H9 (cell line): ENCODE measurements at regions not wholly inside any gene's neighbourhood (a gene's known extent, or its start where the extent isn't known, plus 50 kb on each side); places are given as distances from the start of the nearest gene placed in this dataset.

Experiments
- DNase-seq: peaks from one replicate; pipeline ENCODE4 v3.0.0-alpha.2; 2017
- H2AFZ ChIP-seq: one replicate; pipeline ENCODE4 v1.6.1; 2013; ENCODE audit warnings: mild to moderate bottlenecking, low read length, control low read depth, moderate library complexity
- H2AK5ac ChIP-seq: 2 replicates; pipeline ENCODE4 v1.6.1; 2013; ENCODE audit warnings: low read length, control low read depth, mixed read lengths; ENCODE audit not compliant: insufficient read length
- H2BK120ac ChIP-seq: one replicate; pipeline ENCODE4 v1.6.1; 2013; ENCODE audit warnings: low read depth, mild to moderate bottlenecking, low read length, control low read depth, inconsistent platforms; ENCODE audit not compliant: poor library complexity, severe bottlenecking
- H2BK12ac ChIP-seq: 2 replicates; pipeline ENCODE4 v1.6.1; 2013; ENCODE audit warnings: low read length, control low read depth, mixed read lengths, low read depth; ENCODE audit not compliant: insufficient read length
- H2BK15ac ChIP-seq: 2 replicates; pipeline ENCODE4 v1.6.1; 2013; ENCODE audit warnings: low read depth, low read length, control low read depth
- H2BK20ac ChIP-seq: one replicate; pipeline ENCODE4 v1.6.1; 2013; ENCODE audit warnings: low read depth, mild to moderate bottlenecking, low read length, control low read depth, inconsistent platforms; ENCODE audit not compliant: poor library complexity, severe bottlenecking
- H2BK5ac ChIP-seq: 2 replicates; pipeline ENCODE4 v1.6.1; 2013; ENCODE audit warnings: low read length, control low read depth, mixed read lengths; ENCODE audit not compliant: insufficient read length
- H3K14ac ChIP-seq: 2 replicates; pipeline ENCODE4 v1.6.1; 2013; ENCODE audit warnings: low read length, control low read depth; ENCODE audit not compliant: insufficient read depth
- H3K18ac ChIP-seq: 2 replicates; pipeline ENCODE4 v1.6.1; 2013; ENCODE audit warnings: low read depth, mild to moderate bottlenecking, mixed read lengths, low read length, control low read depth; ENCODE audit not compliant: insufficient read length
- H3K23ac ChIP-seq: 2 replicates; pipeline ENCODE4 v1.6.1; 2013; ENCODE audit warnings: low read length, control low read depth, mixed read lengths, low read depth; ENCODE audit not compliant: insufficient read length
- H3K23me2 ChIP-seq: 2 replicates; pipeline ENCODE4 v1.6.1; 2013; ENCODE audit warnings: low read depth, mild to moderate bottlenecking, mixed read lengths, low read length, control low read depth; ENCODE audit not compliant: insufficient read length, poor library complexity, severe bottlenecking
- H3K27ac ChIP-seq: 2 replicates; pipeline ENCODE4 v1.5.1; 2013; ENCODE audit warnings: low read length, control low read depth, mixed read lengths, low read depth; ENCODE audit not compliant: insufficient read length
- H3K27me3 ChIP-seq: 2 replicates; pipeline ENCODE4 v1.6.1; 2013; ENCODE audit warnings: low read length, control low read depth, inconsistent platforms; ENCODE audit not compliant: insufficient read depth
- H3K4ac ChIP-seq: 2 replicates; pipeline ENCODE4 v1.6.1; 2013; ENCODE audit warnings: low read depth, mild to moderate bottlenecking, control low read depth, inconsistent platforms, low read length, moderate library complexity
- H3K4me1 ChIP-seq: 2 replicates; pipeline ENCODE4 v1.6.1; 2013; ENCODE audit warnings: low read length, control low read depth, inconsistent platforms; ENCODE audit not compliant: insufficient read depth
- H3K4me2 ChIP-seq: 2 replicates; pipeline ENCODE4 v1.6.1; 2013; ENCODE audit warnings: low read length, control low read depth, mixed read lengths; ENCODE audit not compliant: insufficient read length, insufficient read depth
- H3K56ac ChIP-seq: 2 replicates; pipeline ENCODE4 v1.6.1; 2013; ENCODE audit warnings: low read depth, mild to moderate bottlenecking, mixed read lengths, low read length, control low read depth; ENCODE audit not compliant: insufficient read length
- H3K79me1 ChIP-seq: 2 replicates; pipeline ENCODE4 v1.6.1; 2013; ENCODE audit warnings: low read depth, mild to moderate bottlenecking, moderate library complexity, low read length, control low read depth, inconsistent platforms; ENCODE audit not compliant: insufficient read depth, poor library complexity, severe bottlenecking
- H3K79me2 ChIP-seq: 2 replicates; pipeline ENCODE4 v1.6.1; 2013; ENCODE audit warnings: low read length, control low read depth, inconsistent platforms; ENCODE audit not compliant: insufficient read depth
- H3K9ac ChIP-seq: 2 replicates; pipeline ENCODE4 v1.6.1; 2013; ENCODE audit warnings: low read length, control low read depth, mixed read lengths; ENCODE audit not compliant: insufficient read length; ENCODE audit errors: extremely low read depth
- H3K9me3 ChIP-seq: one replicate; pipeline ENCODE4 v1.6.1; 2013; ENCODE audit warnings: low read depth, low read length, inconsistent platforms; ENCODE audit not compliant: control insufficient read depth
- H3T11ph ChIP-seq: one replicate; pipeline ENCODE4 v1.6.1; 2013; ENCODE audit warnings: mild to moderate bottlenecking, low read length, control low read depth, inconsistent platforms
- H4K20me1 ChIP-seq: one replicate; pipeline ENCODE4 v1.6.1; 2013; ENCODE audit not compliant: control insufficient read depth, insufficient read length, insufficient read depth
- H4K5ac ChIP-seq: 2 replicates; pipeline ENCODE4 v1.6.1; 2013; ENCODE audit warnings: low read depth, mild to moderate bottlenecking, mixed read lengths, low read length, control low read depth; ENCODE audit not compliant: insufficient read length
- H4K8ac ChIP-seq: replicated peaks from 2 replicates; pipeline ENCODE4 v1.6.1; 2013; ENCODE audit warnings: low read length, control low read depth, mixed read lengths, low read depth; ENCODE audit not compliant: insufficient read length
- H4K91ac ChIP-seq: 2 replicates; pipeline ENCODE4 v1.6.1; 2013; ENCODE audit warnings: low read depth, mild to moderate bottlenecking, moderate library complexity, mixed read lengths, low read length, control low read depth; ENCODE audit not compliant: insufficient read length
- H3K27ac Mint-ChIP-seq, 3 experiments: 2 replicates in 2 of 3; 3 replicates in 1 of 3; pipeline ENCODE4 v1.8.0; 2020 to 2021; ENCODE audit warnings: mixed read lengths in 3 of 3, mild to moderate bottlenecking in 1 of 3, moderate library complexity in 1 of 3
- H3K27me3 Mint-ChIP-seq: 2 replicates; pipeline ENCODE4 v1.8.0; 2021; ENCODE audit warnings: low read depth, mild to moderate bottlenecking, moderate library complexity, mixed read lengths
- H3K36me3 Mint-ChIP-seq, 3 experiments: 2 replicates in 2 of 3; 3 replicates in 1 of 3; pipeline ENCODE4 v1.8.0; 2020 to 2021; ENCODE audit warnings: low read depth in 3 of 3, mixed read lengths in 3 of 3; ENCODE audit not compliant: insufficient read depth in 1 of 3
- H3K4me1 Mint-ChIP-seq, 2 experiments: 2 replicates each; pipeline ENCODE4 v1.8.0; 2020; ENCODE audit warnings: mixed read lengths in 2 of 2
- H3K4me3 Mint-ChIP-seq, 2 experiments: 2 replicates in 1 of 2; 3 replicates in 1 of 2; pipeline ENCODE4 v1.8.0; 2020 to 2021; ENCODE audit warnings: mild to moderate bottlenecking in 2 of 2, mixed read lengths in 2 of 2, moderate library complexity in 1 of 2
- H3K9me3 Mint-ChIP-seq, 2 experiments: 2 replicates in 1 of 2; 3 replicates in 1 of 2; pipeline ENCODE4 v1.8.0; 2020; ENCODE audit warnings: mild to moderate bottlenecking in 2 of 2, mixed read lengths in 2 of 2, moderate library complexity in 1 of 2
- WGBS: extraction: QIAGEN DNeasy Blood & Tissue Kit; methylation state at CpG from one replicate; pipeline ENCODE4 v1.1.7; 2013; ENCODE audit warnings: missing lambda C conversion rate, low lambda C conversion rate, mixed read lengths; ENCODE audit not compliant: insufficient read length; ENCODE audit errors: extremely low coverage; 5-methylcytosine and 5-hydroxymethylcytosine counted together
- TF ChIP-seq, protein P1 (sequence below): fragments of 200-600 bp; sonication (generic); conservative IDR thresholded peaks from 3 replicates; pipeline ENCODE4 v1.8.0; 2021; ENCODE audit warnings: antibody characterized with exemption, mild to moderate bottlenecking

DNA sequence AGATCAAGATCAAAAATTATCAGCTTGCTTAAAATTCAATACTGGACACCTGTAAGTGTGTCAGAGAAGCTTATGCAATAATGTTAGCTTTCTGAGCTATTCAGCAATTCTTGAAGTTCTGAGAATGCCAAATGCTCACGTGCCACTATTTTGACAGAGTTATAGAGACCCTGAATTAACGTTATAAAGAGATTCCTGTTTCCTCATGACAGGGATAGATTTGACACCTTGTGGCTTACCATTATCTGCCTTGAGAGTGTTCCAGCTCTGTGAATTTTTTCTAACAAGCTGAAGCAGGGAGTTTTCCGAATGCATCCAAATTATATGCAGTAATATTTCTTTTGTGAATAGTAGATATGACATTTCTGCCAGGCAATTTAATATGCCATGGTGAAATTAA is 781.6 kb downstream of the ADGRL2 start:
- H4K91ac ChIP-seq, result no peak overlapping the region
- H3K9me3 ChIP-seq, result no peaks in the 10 kb centered on the region
- H2BK120ac ChIP-seq, result no peak overlapping the region
- H4K20me1 ChIP-seq, result no peaks in the 10 kb centered on the region
- H3K27ac ChIP-seq, result no peak overlapping the region
- no peaks in the 10 kb centered on the region for H3K4me1 ChIP-seq
- no peak overlapping the region for H3K56ac ChIP-seq
- H3K27me3 Mint-ChIP-seq, result no peaks in the 10 kb centered on the region
- peaks cover 0 to 2% of the 10 kb centered on the region in 2 experiments; a peak in 1 of 4 replicates for H3K4me1 Mint-ChIP-seq
- H3K27ac Mint-ChIP-seq, result no peak overlapping the region
- H2BK5ac ChIP-seq, result no peak overlapping the region
- H3K23ac ChIP-seq, result no peak overlapping the region
- H2AK5ac ChIP-seq, result no peak overlapping the region
- H3T11ph ChIP-seq, result no peak overlapping the region
- no peaks in the 10 kb centered on the region for H3K79me2 ChIP-seq
- no peak for DNase-seq
- H2BK20ac ChIP-seq, result no peak overlapping the region
- H3K9me3 Mint-ChIP-seq, result no peaks in the 10 kb centered on the region
- no peaks in the 10 kb centered on the region for H3K79me1 ChIP-seq
- TF ChIP-seq, protein P1, sequence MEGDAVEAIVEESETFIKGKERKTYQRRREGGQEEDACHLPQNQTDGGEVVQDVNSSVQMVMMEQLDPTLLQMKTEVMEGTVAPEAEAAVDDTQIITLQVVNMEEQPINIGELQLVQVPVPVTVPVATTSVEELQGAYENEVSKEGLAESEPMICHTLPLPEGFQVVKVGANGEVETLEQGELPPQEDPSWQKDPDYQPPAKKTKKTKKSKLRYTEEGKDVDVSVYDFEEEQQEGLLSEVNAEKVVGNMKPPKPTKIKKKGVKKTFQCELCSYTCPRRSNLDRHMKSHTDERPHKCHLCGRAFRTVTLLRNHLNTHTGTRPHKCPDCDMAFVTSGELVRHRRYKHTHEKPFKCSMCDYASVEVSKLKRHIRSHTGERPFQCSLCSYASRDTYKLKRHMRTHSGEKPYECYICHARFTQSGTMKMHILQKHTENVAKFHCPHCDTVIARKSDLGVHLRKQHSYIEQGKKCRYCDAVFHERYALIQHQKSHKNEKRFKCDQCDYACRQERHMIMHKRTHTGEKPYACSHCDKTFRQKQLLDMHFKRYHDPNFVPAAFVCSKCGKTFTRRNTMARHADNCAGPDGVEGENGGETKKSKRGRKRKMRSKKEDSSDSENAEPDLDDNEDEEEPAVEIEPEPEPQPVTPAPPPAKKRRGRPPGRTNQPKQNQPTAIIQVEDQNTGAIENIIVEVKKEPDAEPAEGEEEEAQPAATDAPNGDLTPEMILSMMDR, result no peak
- H4K5ac ChIP-seq, result no peak overlapping the region
- no peak overlapping the region for H3K14ac ChIP-seq
- H4K8ac ChIP-seq, result no peak overlapping the region
- no peak overlapping the region for H3K4me3 Mint-ChIP-seq
- no peak overlapping the region for H3K4me2 ChIP-seq
- H2AFZ ChIP-seq, result no peak overlapping the region
- no CpG with 5 or more reads among the region's 3 CpGs for WGBS
- H2BK15ac ChIP-seq, result no peak overlapping the region
- no peaks in the 10 kb centered on the region for H3K27me3 ChIP-seq
- no peak overlapping the region for H2BK12ac ChIP-seq
- H3K23me2 ChIP-seq, result no peaks in the 10 kb centered on the region
- H3K9ac ChIP-seq, result no peak overlapping the region
- H3K4ac ChIP-seq, result no peak overlapping the region
- H3K18ac ChIP-seq, result no peak overlapping the region
- H3K36me3 Mint-ChIP-seq, result no peaks in the 10 kb centered on the region
